A673 (cell line): ENCODE measurements at regions not wholly inside any gene's neighbourhood (a gene's known extent, or its start where the extent isn't known, plus 50 kb on each side); places are given as distances from the start of the nearest gene placed in this dataset.

Experiments used
- CTCF ChIP-seq: fragments of 300-800, 200-600 bp; sonication (generic); conservative IDR thresholded peaks from 2 replicates; pipeline ENCODE4 v1.5.1; 2017; ENCODE audit warnings: low read depth, mild to moderate bottlenecking, antibody characterized with exemption, low read length, moderate library complexity, mixed read lengths
- EZH2 ChIP-seq: fragments of 200-600 bp; sonication (generic); IDR thresholded peaks from 2 replicates; pipeline ENCODE4 v1.6.1; 2017; ENCODE audit warnings: borderline replicate concordance, low read depth, mild to moderate bottlenecking, mixed read lengths, antibody characterized with exemption, low read length; ENCODE audit not compliant: poor library complexity, severe bottlenecking

DNA sequence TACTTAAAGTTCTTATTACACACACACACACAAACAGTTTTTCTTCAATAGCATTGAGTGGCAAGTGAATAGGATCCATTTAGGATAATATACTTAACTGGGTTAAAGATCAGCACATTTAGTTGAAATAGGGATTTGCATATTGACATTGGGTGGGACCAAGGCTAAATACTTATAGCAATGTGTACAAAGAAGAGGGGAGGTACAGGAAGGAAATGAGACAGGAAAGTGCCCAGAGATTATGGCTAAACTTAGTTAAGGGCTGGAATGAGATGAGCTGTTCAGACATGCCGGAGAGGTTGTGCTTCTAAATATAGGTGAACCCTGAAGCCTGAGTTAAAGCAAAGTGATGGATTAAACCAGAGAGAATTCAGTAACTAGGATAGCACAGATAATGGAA, 95.1 kb downstream of the LSMEM1 start:
- TF ChIP-seq CTCF (no peak), EZH2 (no peak)
